ENCODE measurements at regions not wholly inside any gene's neighbourhood (a gene's known extent, or its start where the extent isn't known, plus 50 kb on each side); places are given as distances from the start of the nearest gene placed in this dataset.

- H3K27ac ChIP-seq = no peak overlapping the region
- DNase-seq (ENCODE audit: low read depth, low spot score) = no peak
- H3K9me3 ChIP-seq (ENCODE audit: low read depth, low read length) = no peaks in the 10 kb centered on the region
- no peaks in the 10 kb centered on the region for H3K36me3 ChIP-seq (ENCODE audit: insufficient read depth, low read length)
- no peak overlapping the region for H3K9ac ChIP-seq (ENCODE audit: insufficient read length)
- no peak overlapping the region for H3K4me3 ChIP-seq
- TF ChIP-seq FOXP2 (optimal IDR thresholded peaks at IDR 0.05; ENCODE audit: control extremely low read depth, extremely low read length, insufficient read depth) = no peak
- TF ChIP-seq EZH2 (IDR thresholded peaks at IDR 0.05) = no peak
- TF ChIP-seq POLR2AphosphoS5 (IDR thresholded peaks at IDR 0.05; ENCODE audit: borderline replicate concordance, low read depth, low read length) = no peak
Observed at GRCh38 chr10:29941476-29941875, 117.9 kb downstream of the JCAD start.

GRCh38 chr10:29932991-29933390, 126.4 kb downstream of the JCAD start:
- TF ChIP-seq FOXP2 (optimal IDR thresholded peaks at IDR 0.05; ENCODE audit: control extremely low read depth, extremely low read length, insufficient read depth) (no peak), POLR2AphosphoS5 (IDR thresholded peaks at IDR 0.05; ENCODE audit: borderline replicate concordance, low read depth, low read length) (no peak)
- no peak for DNase-seq (ENCODE audit: low read depth, low spot score)
- no peak overlapping the region for H3K9ac ChIP-seq (ENCODE audit: insufficient read length)
- no peaks in the 10 kb centered on the region for H3K36me3 ChIP-seq (ENCODE audit: insufficient read depth, low read length)
- no peak overlapping the region for H3K27ac ChIP-seq
- no peaks in the 10 kb centered on the region for H3K9me3 ChIP-seq (ENCODE audit: low read depth, low read length)
- H3K4me3 ChIP-seq = no peak overlapping the region

GRCh38 chr10:29931833-29932232, 127.6 kb downstream of the JCAD start:
- H3K36me3 ChIP-seq (ENCODE audit: insufficient read depth, low read length) = no peaks in the 10 kb centered on the region
- no peak overlapping the region for H3K4me3 ChIP-seq
- no peak overlapping the region for H3K27ac ChIP-seq
- no peak for DNase-seq (ENCODE audit: low read depth, low spot score)
- no peaks in the 10 kb centered on the region for H3K9me3 ChIP-seq (ENCODE audit: low read depth, low read length)
- no peak overlapping the region for H3K9ac ChIP-seq (ENCODE audit: insufficient read length)
- no peak for TF ChIP-seq EZH2 (IDR thresholded peaks at IDR 0.05)
- TF ChIP-seq FOXP2 (optimal IDR thresholded peaks at IDR 0.05; ENCODE audit: control extremely low read depth, extremely low read length, insufficient read depth) = no peak
- TF ChIP-seq POLR2AphosphoS5 (IDR thresholded peaks at IDR 0.05; ENCODE audit: borderline replicate concordance, low read depth, low read length) = no peak

- TF ChIP-seq POLR2AphosphoS5 (IDR thresholded peaks at IDR 0.05; ENCODE audit: borderline replicate concordance, low read depth, low read length) (no peak), FOXP2 (optimal IDR thresholded peaks at IDR 0.05; ENCODE audit: control extremely low read depth, extremely low read length, insufficient read depth) (no peak), EZH2 (IDR thresholded peaks at IDR 0.05) (no peak)
- no peak for DNase-seq (ENCODE audit: low read depth, low spot score)
- Histone ChIP-seq H3K9me3 (ENCODE audit: low read depth, low read length) (no peaks in the 10 kb centered on the region), H3K9ac (ENCODE audit: insufficient read length) (no peak overlapping the region), H3K4me3 (no peak overlapping the region), H3K36me3 (ENCODE audit: insufficient read depth, low read length) (no peaks in the 10 kb centered on the region), H3K27ac (no peak overlapping the region)
Observed at GRCh38 chr10:29929006-29929405, 130.4 kb downstream of the JCAD start.

DNA sequence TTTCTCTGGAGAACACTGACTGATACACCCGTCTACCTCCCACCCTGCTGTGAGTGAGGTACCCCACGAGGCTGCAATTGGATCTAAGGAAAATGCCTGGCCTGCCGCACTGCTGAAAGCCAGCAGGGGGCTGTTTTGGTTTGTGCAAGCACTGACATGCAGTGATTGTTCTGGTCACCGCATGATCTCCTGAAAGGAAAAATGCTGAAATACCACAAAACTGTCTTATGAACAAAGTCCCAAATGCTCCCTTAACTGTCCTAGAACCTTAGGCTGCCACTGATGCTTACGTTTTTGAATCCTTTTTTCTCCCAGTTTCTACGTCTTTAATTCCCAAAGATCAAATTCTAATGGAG, 132.7 kb downstream of the JCAD start:
- TF ChIP-seq POLR2AphosphoS5 (IDR thresholded peaks at IDR 0.05; ENCODE audit: borderline replicate concordance, low read depth, low read length) (no peak), EZH2 (IDR thresholded peaks at IDR 0.05) (no peak), FOXP2 (optimal IDR thresholded peaks at IDR 0.05; ENCODE audit: control extremely low read depth, extremely low read length, insufficient read depth) (no peak)
- Histone ChIP-seq H3K4me3 (no peak overlapping the region), H3K9me3 (ENCODE audit: low read depth, low read length) (no peaks in the 10 kb centered on the region), H3K9ac (ENCODE audit: insufficient read length) (no peak overlapping the region), H3K27ac (no peak overlapping the region), H3K36me3 (ENCODE audit: insufficient read depth, low read length) (no peaks in the 10 kb centered on the region)
- DNase-seq (ENCODE audit: low read depth, low spot score) = no peak

DNA sequence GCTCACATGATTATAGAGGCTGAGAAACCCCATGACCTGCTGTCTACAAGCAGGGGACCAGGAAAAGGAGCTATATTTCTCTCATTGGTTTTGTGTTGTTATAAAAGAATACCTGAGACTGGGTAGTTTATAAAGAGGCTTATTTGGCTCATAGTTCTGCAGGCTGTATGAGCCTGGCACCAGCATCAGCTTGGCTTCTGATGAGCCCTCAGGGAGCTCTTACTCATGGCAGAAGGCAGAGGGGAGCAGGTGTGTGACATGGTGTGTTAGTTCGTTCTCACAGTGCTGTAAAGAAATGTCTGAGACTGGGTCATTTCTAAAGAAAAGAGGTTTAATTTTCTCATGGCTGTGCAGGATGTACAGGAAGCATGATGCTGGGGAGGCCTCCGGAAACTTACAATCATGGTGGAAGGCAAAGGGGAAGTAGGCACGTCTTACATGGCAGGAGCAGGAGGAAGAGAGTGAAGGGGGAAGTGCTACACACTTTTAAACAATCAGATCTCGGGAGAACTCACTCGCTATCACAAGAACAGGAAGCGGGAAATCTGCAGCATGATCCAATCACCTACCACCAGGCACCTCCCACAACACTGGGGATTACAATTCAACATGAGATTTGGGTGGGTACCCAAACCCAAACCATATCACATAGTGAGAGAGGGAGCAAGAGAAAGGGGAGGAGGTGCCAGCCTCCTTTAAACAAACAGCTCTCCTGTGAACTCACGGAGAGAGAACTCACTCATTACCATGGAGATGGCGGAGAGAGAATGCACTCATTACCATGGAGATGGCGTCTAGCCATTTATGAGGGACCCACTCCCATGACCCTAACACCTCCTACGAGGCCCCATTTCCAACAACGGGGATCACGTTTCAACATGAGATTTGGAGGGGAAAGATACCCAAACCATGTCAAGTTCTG, 133.4 kb downstream of the JCAD start:
- TF ChIP-seq POLR2AphosphoS5 (IDR thresholded peaks at IDR 0.05; ENCODE audit: borderline replicate concordance, low read depth, low read length) (no peak), EZH2 (IDR thresholded peaks at IDR 0.05) (no peak), FOXP2 (optimal IDR thresholded peaks at IDR 0.05; ENCODE audit: control extremely low read depth, extremely low read length, insufficient read depth) (no peak)
- DNase-seq (ENCODE audit: low read depth, low spot score) = no peak
- Histone ChIP-seq H3K4me3 (no peak overlapping the region), H3K9ac (ENCODE audit: insufficient read length) (no peak overlapping the region), H3K36me3 (ENCODE audit: insufficient read depth, low read length) (no peaks in the 10 kb centered on the region), H3K9me3 (ENCODE audit: low read depth, low read length) (no peaks in the 10 kb centered on the region), H3K27ac (no peak overlapping the region)

GRCh38 chr10:29924436-29924835, 134.9 kb downstream of the JCAD start:
- DNase-seq (ENCODE audit: low read depth, low spot score) = no peak
- H3K9me3 ChIP-seq (ENCODE audit: low read depth, low read length) = no peaks in the 10 kb centered on the region
- TF ChIP-seq POLR2AphosphoS5 (IDR thresholded peaks at IDR 0.05; ENCODE audit: borderline replicate concordance, low read depth, low read length) (no peak), EZH2 (IDR thresholded peaks at IDR 0.05) (no peak), FOXP2 (optimal IDR thresholded peaks at IDR 0.05; ENCODE audit: control extremely low read depth, extremely low read length, insufficient read depth) (no peak)
- H3K36me3 ChIP-seq (ENCODE audit: insufficient read depth, low read length) = no peaks in the 10 kb centered on the region
- no peak overlapping the region for H3K9ac ChIP-seq (ENCODE audit: insufficient read length)
- no peak overlapping the region for H3K4me3 ChIP-seq
- no peak overlapping the region for H3K27ac ChIP-seq

- DNase-seq (ENCODE audit: low read depth, low spot score) = no peak
- Histone ChIP-seq H3K9ac (ENCODE audit: insufficient read length) (no peak overlapping the region), H3K4me3 (no peak overlapping the region), H3K9me3 (ENCODE audit: low read depth, low read length) (no peaks in the 10 kb centered on the region), H3K27ac (no peak overlapping the region), H3K36me3 (ENCODE audit: insufficient read depth, low read length) (no peaks in the 10 kb centered on the region)
- no peak for TF ChIP-seq POLR2AphosphoS5 (IDR thresholded peaks at IDR 0.05; ENCODE audit: borderline replicate concordance, low read depth, low read length)
Observed at GRCh38 chr10:29923416-29923965, 135.9 kb downstream of the JCAD start.

All from SK-N-MC (cell line).